ENCODE measurements at regions not wholly inside any gene's neighbourhood (a gene's known extent, or its start where the extent isn't known, plus 50 kb on each side); places are given as distances from the start of the nearest gene placed in this dataset.

- DNase-seq (ENCODE audit: low spot score), result no peak
- H3K27ac Mint-ChIP-seq, result no peak overlapping the region
These were observed 62.0 kb upstream of the SCIN start for GRCh38 chr7:12508554-12508953.

More at GRCh38 chr7:12508554-12508953, 62.0 kb upstream of the SCIN start:
- H3K36me3 Mint-ChIP-seq (ENCODE audit: low read depth), result no peaks in the 10 kb centered on the region
- Histone ChIP-seq H3K9me2 (ENCODE audit: insufficient read depth) (no peaks in the 10 kb centered on the region), H3K27me3 (ENCODE audit: insufficient read depth) (no peaks in the 10 kb centered on the region), H3K79me2 (replicated peaks; ENCODE audit: insufficient read depth) (no peaks in the 10 kb centered on the region), H3K4me3 (no peak overlapping the region), H3K4me1 (ENCODE audit: insufficient read depth) (peaks cover 13% of the 10 kb centered on the region), H3F3A (replicated peaks; ENCODE audit: low read depth) (no peaks in the 10 kb centered on the region), H4K20me1 (replicated peaks; ENCODE audit: insufficient read depth) (no peaks in the 10 kb centered on the region), H3K36me3 (ENCODE audit: insufficient read depth) (no peaks in the 10 kb centered on the region), H3K27ac (ENCODE audit: low read depth) (no peak overlapping the region), H3K4me2 (no peak overlapping the region), H2AFZ (no peak overlapping the region)
- ATAC-seq, result no peak
- H3K4me3 Mint-ChIP-seq, result no peak overlapping the region
- TF ChIP-seq CTCF (conservative IDR thresholded peaks at IDR 0.05; ENCODE audit: low read depth in 2 of 2), result no peak
- no peak for TF ChIP-seq EZH2phosphoT487 (IDR thresholded peaks at IDR 0.05; ENCODE audit: unreplicated experiment)
- TF ChIP-seq ZNF462 (CRISPR knock-in tag; IDR thresholded peaks at IDR 0.05), result no peak
- TF ChIP-seq ZNF114 (CRISPR knock-in tag; IDR thresholded peaks at IDR 0.05), result no peak
- TF ChIP-seq EZH2 (IDR thresholded peaks at IDR 0.05; ENCODE audit: low read depth, unreplicated experiment), result no peak
- TF ChIP-seq JUNB (IDR thresholded peaks at IDR 0.05; ENCODE audit: unreplicated experiment), result no peak
- TF ChIP-seq ETS1 (IDR thresholded peaks at IDR 0.05), result no peak
- peaks cover 5% of the 10 kb centered on the region for H3K4me1 Mint-ChIP-seq
- peaks cover 2% of the 10 kb centered on the region for H3K27me3 Mint-ChIP-seq (ENCODE audit: insufficient read depth, low read depth, poor library complexity)
- H3K9me3 Mint-ChIP-seq, result peaks cover 2% of the 10 kb centered on the region; the same call in 2 of the 3 replicates
